Neural crest cell (in vitro differentiated cells): ENCODE measurements at regions not wholly inside any gene's neighbourhood (a gene's known extent, or its start where the extent isn't known, plus 50 kb on each side); places are given as distances from the start of the nearest gene placed in this dataset.
"Not testable (repeated sequence)": the region's sequence is repeated elsewhere in the genome, so short reads cannot be mapped to it uniquely, and the experiment has no call there.

ENCODE experiments used
- DNase-seq: peaks from one replicate; pipeline ENCODE4 v3.0.0; 2021; ENCODE audit warnings: low read depth, mixed read lengths, low spot score
- H3K27ac Mint-ChIP-seq: one replicate; pipeline ENCODE4 v1.8.0; 2021; ENCODE audit warnings: mild to moderate bottlenecking, mixed read lengths; ENCODE audit not compliant: unreplicated experiment
- H3K27me3 Mint-ChIP-seq: 2 replicates; pipeline ENCODE4 v1.8.0; 2021; ENCODE audit warnings: low read depth, mild to moderate bottlenecking, mixed read lengths
- H3K36me3 Mint-ChIP-seq: 2 replicates; pipeline ENCODE4 v1.8.0; 2021; ENCODE audit warnings: low read depth, mild to moderate bottlenecking, mixed read lengths
- H3K4me1 Mint-ChIP-seq: 2 replicates; pipeline ENCODE4 v1.8.0; 2021; ENCODE audit warnings: mixed read lengths
- H3K4me3 Mint-ChIP-seq: one replicate; pipeline ENCODE4 v1.8.0; 2021; ENCODE audit warnings: mild to moderate bottlenecking, mixed read lengths
- H3K9me3 Mint-ChIP-seq: 2 replicates; pipeline ENCODE4 v1.8.0; 2021; ENCODE audit warnings: mixed read lengths
- TF ChIP-seq, protein P1 (sequence below): fragments of 200-600 bp; sonication (generic); conservative IDR thresholded peaks from 2 replicates; pipeline ENCODE4 v1.5.0; 2021; ENCODE audit warnings: antibody characterized with exemption, mild to moderate bottlenecking

- H3K4me3 Mint-ChIP-seq = no peak overlapping the region
- no peaks in the 10 kb centered on the region for H3K9me3 Mint-ChIP-seq
- DNase-seq = no peak
These were observed 345.7 kb upstream of the MAF start for GRCh38 chr16:79946252-79946651.

DNA sequence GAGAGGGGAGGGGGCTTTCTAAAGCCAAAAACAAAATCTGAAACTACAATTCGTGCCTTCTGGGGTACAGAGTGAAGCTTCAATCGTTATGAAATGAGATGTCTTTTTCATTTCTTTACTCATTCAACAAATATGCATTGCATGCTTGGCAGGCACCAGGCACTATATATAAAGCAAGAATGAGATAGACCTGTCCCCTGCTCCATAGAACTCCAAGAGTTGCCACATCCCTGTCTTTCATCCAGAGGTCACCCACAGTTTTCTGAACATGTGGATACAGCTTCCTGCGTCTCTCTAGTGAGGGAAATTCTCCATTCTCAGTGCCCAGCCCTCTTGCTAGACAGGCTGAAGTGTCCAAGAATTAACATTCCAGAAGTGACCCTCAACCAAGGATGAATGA lies 343.2 kb upstream of the MAF start:
- no peak for DNase-seq
- Mint-ChIP-seq H3K27ac (no peak overlapping the region), H3K4me3 (no peak overlapping the region), H3K9me3 (peaks cover 3% of the 10 kb centered on the region), H3K36me3 (no peaks in the 10 kb centered on the region), H3K4me1 (no peaks in the 10 kb centered on the region), H3K27me3 (no peaks in the 10 kb centered on the region)
- TF ChIP-seq, protein P1, sequence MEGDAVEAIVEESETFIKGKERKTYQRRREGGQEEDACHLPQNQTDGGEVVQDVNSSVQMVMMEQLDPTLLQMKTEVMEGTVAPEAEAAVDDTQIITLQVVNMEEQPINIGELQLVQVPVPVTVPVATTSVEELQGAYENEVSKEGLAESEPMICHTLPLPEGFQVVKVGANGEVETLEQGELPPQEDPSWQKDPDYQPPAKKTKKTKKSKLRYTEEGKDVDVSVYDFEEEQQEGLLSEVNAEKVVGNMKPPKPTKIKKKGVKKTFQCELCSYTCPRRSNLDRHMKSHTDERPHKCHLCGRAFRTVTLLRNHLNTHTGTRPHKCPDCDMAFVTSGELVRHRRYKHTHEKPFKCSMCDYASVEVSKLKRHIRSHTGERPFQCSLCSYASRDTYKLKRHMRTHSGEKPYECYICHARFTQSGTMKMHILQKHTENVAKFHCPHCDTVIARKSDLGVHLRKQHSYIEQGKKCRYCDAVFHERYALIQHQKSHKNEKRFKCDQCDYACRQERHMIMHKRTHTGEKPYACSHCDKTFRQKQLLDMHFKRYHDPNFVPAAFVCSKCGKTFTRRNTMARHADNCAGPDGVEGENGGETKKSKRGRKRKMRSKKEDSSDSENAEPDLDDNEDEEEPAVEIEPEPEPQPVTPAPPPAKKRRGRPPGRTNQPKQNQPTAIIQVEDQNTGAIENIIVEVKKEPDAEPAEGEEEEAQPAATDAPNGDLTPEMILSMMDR = no peak

More at GRCh38 chr16:79946252-79946651, 345.7 kb upstream of the MAF start:
- Mint-ChIP-seq H3K4me1 (no peaks in the 10 kb centered on the region), H3K36me3 (no peaks in the 10 kb centered on the region), H3K27ac (no peak overlapping the region), H3K27me3 (no peaks in the 10 kb centered on the region)
- TF ChIP-seq, protein P1 = no peak

- no peak for DNase-seq
- Mint-ChIP-seq H3K4me3 (no peak overlapping the region), H3K36me3 (no peaks in the 10 kb centered on the region), H3K27me3 (peaks cover 3% of the 10 kb centered on the region), H3K4me1 (peaks cover 7% of the 10 kb centered on the region), H3K9me3 (peaks cover 3% of the 10 kb centered on the region), H3K27ac (no peak overlapping the region)
- TF ChIP-seq, protein P1 = no peak
These were observed 338.0 kb upstream of the MAF start for GRCh38 chr16:79938575-79938974.

DNA sequence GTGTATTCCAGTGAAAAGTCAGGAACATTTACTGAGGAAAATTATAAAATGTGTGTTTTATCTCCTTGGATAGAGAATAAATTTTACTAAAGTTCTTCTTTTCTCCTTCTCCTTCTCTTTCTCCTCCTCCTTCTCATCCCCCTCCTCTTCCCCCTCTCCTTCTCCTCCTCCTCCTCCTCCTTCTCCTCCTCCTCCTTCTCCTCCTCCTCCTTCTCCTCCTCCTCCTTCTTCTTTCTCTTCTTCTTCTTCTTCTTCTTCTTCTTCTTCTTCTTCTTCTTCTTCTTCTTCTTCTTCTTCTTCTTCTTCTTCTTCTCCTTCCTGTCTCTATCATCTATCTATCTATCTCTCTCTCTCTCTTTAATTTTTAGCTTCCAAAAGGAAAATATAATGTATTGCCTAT lies 337.1 kb upstream of the MAF start:
- not testable (repeated sequence) for H3K4me3 Mint-ChIP-seq, H3K9me3 Mint-ChIP-seq, H3K27ac Mint-ChIP-seq, H3K27me3 Mint-ChIP-seq, DNase-seq, H3K36me3 Mint-ChIP-seq
- H3K4me1 Mint-ChIP-seq = peaks cover 14% of the 10 kb centered on the region

DNA sequence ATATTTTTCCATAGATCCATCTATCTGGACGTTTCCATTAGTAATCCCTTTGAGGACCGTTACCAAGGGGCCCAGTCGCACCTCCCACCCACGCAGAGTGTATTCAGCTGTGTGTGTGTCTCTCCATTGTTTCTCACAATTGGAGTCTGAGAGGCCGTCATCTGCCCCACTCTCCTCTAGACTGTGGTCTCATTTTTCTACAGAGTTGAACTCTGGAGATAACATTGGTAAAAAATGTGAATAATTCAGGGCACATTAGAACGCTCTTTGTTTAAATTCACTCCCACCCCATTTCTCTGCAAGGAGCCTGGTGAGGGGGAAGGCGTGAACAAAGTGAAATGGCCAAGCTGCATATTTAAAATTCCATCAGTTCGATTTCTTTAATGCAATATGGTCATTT lies 333.1 kb upstream of the MAF start:
- peaks cover 6% of the 10 kb centered on the region for H3K9me3 Mint-ChIP-seq
- H3K36me3 Mint-ChIP-seq = no peaks in the 10 kb centered on the region
- TF ChIP-seq, protein P1 = no peak
- no peak overlapping the region for H3K4me3 Mint-ChIP-seq
- peaks cover 6% of the 10 kb centered on the region for H3K27me3 Mint-ChIP-seq
- peaks cover 22% of the 10 kb centered on the region for H3K4me1 Mint-ChIP-seq
- no peak overlapping the region for H3K27ac Mint-ChIP-seq
- no peak for DNase-seq

DNA sequence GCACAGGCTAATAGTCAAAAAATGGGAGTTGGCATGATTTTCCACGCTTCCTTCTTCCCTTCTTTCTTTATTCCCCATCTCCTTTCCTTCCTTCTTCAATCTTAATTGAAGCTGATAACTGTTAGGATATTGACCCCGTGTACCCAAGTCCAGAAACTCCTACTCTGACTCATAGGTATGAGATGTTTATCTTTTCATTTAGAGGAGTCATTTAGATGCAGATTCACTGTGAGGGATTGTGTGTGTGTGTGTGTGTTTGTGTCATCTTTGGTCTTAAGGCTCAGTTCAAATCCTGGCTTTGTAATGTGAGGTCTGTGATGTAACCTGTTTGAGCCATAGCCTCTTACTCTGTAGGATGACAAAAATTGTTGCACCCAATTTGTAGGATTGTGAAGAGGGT lies 332.0 kb upstream of the MAF start:
- Mint-ChIP-seq H3K9me3 (peaks cover 6% of the 10 kb centered on the region), H3K4me3 (no peak overlapping the region), H3K36me3 (no peaks in the 10 kb centered on the region), H3K27ac (no peak overlapping the region), H3K4me1 (peaks cover 22% of the 10 kb centered on the region), H3K27me3 (peaks cover 3% of the 10 kb centered on the region)
- TF ChIP-seq, protein P1 = no peak
- no peak for DNase-seq
